ENCODE measurements at regions not wholly inside any gene's neighbourhood (a gene's known extent, or its start where the extent isn't known, plus 50 kb on each side); places are given as distances from the start of the nearest gene placed in this dataset.

GRCh38 chr3:21036888-21037287 lies 714.1 kb downstream of the ZNF385D start:
- TF ChIP-seq CTCF (IDR thresholded peaks at IDR 0.05) = no peak
- no peak for TF ChIP-seq POLR2A (IDR thresholded peaks at IDR 0.05)

Measured in vagina (tissue), 2 donors.